ENCODE measurements at regions not wholly inside any gene's neighbourhood (a gene's known extent, or its start where the extent isn't known, plus 50 kb on each side); places are given as distances from the start of the nearest gene placed in this dataset.

GRCh38 chr14:44166611-44167010 is 340.5 kb downstream of the FSCB start:
- TF ChIP-seq CTCF (IDR thresholded peaks at IDR 0.05; ENCODE audit: low read depth, low read length, missing control alignments), result no peak
- in situ Hi-C loops (cut with HindIII; ENCODE audit: low pct_ligation_motif_present, low sequenced_read_pairs), result no loop called here
- Histone ChIP-seq H3K27ac (no peak overlapping the region), H3K27me3 (replicated peaks) (no peaks in the 10 kb centered on the region), H3K4me3 (ENCODE audit: low read depth, low read length) (no peak overlapping the region), H3K36me3 (replicated peaks) (no peaks in the 10 kb centered on the region)
- DNase-seq, result no peak

- in situ Hi-C loops (cut with HindIII; ENCODE audit: low pct_ligation_motif_present, low sequenced_read_pairs), result no loop called here
- no peak for TF ChIP-seq CTCF (IDR thresholded peaks at IDR 0.05; ENCODE audit: low read depth, low read length, missing control alignments)
- no peaks in the 10 kb centered on the region for H3K27me3 ChIP-seq (replicated peaks)
- no peak for DNase-seq
- H3K36me3 ChIP-seq (replicated peaks), result no peaks in the 10 kb centered on the region
- H3K4me3 ChIP-seq (ENCODE audit: low read depth, low read length), result no peak overlapping the region
- H3K27ac ChIP-seq, result no peak overlapping the region
Observed at GRCh38 chr14:44165936-44166335, 341.1 kb downstream of the FSCB start.

- H3K36me3 ChIP-seq (replicated peaks), result no peaks in the 10 kb centered on the region
- in situ Hi-C loops (cut with HindIII; ENCODE audit: low pct_ligation_motif_present, low sequenced_read_pairs), result no loop called here
- H3K27ac ChIP-seq, result no peak overlapping the region
- no peaks in the 10 kb centered on the region for H3K27me3 ChIP-seq (replicated peaks)
- H3K4me3 ChIP-seq (ENCODE audit: low read depth, low read length), result no peak overlapping the region
- no peak for DNase-seq
- no peak for TF ChIP-seq CTCF (IDR thresholded peaks at IDR 0.05; ENCODE audit: low read depth, low read length, missing control alignments)
Observed at GRCh38 chr14:44165286-44165685, 341.8 kb downstream of the FSCB start.

DNA sequence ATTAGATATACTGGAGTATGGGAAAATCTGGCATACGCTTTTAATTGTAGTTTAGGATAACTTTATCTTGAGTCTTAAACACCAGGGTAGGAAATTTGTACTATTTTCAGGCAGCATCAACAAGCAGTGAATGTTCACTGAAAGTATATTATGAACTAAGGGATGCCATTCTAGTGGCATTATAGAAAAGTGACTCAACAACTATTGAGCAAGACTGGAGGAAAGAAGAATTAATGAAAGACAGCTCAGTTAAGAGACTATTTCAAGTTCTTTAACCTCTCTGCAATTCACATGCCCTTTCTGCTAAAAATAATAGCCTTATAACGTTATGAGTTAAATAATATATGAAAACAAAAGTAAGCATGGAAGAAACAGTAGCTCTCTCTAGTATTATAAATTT is 343.1 kb downstream of the FSCB start:
- TF ChIP-seq CTCF (IDR thresholded peaks at IDR 0.05; ENCODE audit: low read depth, low read length, missing control alignments), result no peak
- Histone ChIP-seq H3K27me3 (replicated peaks) (no peaks in the 10 kb centered on the region), H3K36me3 (replicated peaks) (no peaks in the 10 kb centered on the region), H3K27ac (no peak overlapping the region), H3K4me3 (ENCODE audit: low read depth, low read length) (no peak overlapping the region)
- DNase-seq, result no peak
- in situ Hi-C loops (cut with HindIII; ENCODE audit: low pct_ligation_motif_present, low sequenced_read_pairs), result no loop called here

GRCh38 chr14:44162197-44162596 is 344.9 kb downstream of the FSCB start:
- no peak for DNase-seq
- TF ChIP-seq CTCF (IDR thresholded peaks at IDR 0.05; ENCODE audit: low read depth, low read length, missing control alignments), result no peak
- H3K27me3 ChIP-seq (replicated peaks), result no peaks in the 10 kb centered on the region
- H3K27ac ChIP-seq, result no peak overlapping the region
- no peak overlapping the region for H3K4me3 ChIP-seq (ENCODE audit: low read depth, low read length)
- in situ Hi-C loops (cut with HindIII; ENCODE audit: low pct_ligation_motif_present, low sequenced_read_pairs), result no loop called here
- no peaks in the 10 kb centered on the region for H3K36me3 ChIP-seq (replicated peaks)

GRCh38 chr14:44154874-44155273 is 352.2 kb downstream of the FSCB start:
- Histone ChIP-seq H3K36me3 (replicated peaks) (no peaks in the 10 kb centered on the region), H3K27ac (no peak overlapping the region), H3K4me3 (ENCODE audit: low read depth, low read length) (no peak overlapping the region), H3K27me3 (replicated peaks) (no peaks in the 10 kb centered on the region)
- no peak for TF ChIP-seq CTCF (IDR thresholded peaks at IDR 0.05; ENCODE audit: low read depth, low read length, missing control alignments)
- DNase-seq, result no peak
- in situ Hi-C loops (cut with HindIII; ENCODE audit: low pct_ligation_motif_present, low sequenced_read_pairs), result no loop called here
